HepG2 (cell line): ENCODE measurements at regions not wholly inside any gene's neighbourhood (a gene's known extent, or its start where the extent isn't known, plus 50 kb on each side); places are given as distances from the start of the nearest gene placed in this dataset.

Experiments
- CBX2 ChIP-seq, 2 experiments: fragments of 200-600 bp in 1 of 2; sonication (generic); formaldehyde crosslinking in 1 of 2; IDR thresholded peaks; 2 replicates each; pipeline versions ENCODE4 v1.7.0 to v1.8.1; 2018 to 2022; ENCODE audit warnings: low read depth in 2 of 2, low read length in 1 of 2, mild to moderate bottlenecking in 1 of 2, missing genetic modification reagents in 1 of 2
- CCDC6 ChIP-seq: sonication (generic); formaldehyde crosslinking; IDR thresholded peaks from 2 replicates; pipeline ENCODE4 v1.8.1; 2022; ENCODE audit warnings: mild to moderate bottlenecking, missing genetic modification reagents, moderate library complexity
- CENPX ChIP-seq: sonication (generic); formaldehyde crosslinking; IDR thresholded peaks from 2 replicates; pipeline ENCODE4 v1.9.0; 2021; ENCODE audit warnings: mild to moderate bottlenecking, missing genetic modification reagents, moderate library complexity
- EED ChIP-seq: sonication (generic); formaldehyde crosslinking; IDR thresholded peaks from 2 replicates; pipeline ENCODE4 v1.5.0; 2020; ENCODE audit warnings: mild to moderate bottlenecking, missing genetic modification reagents
- EZH2 ChIP-seq: conservative IDR thresholded peaks from 2 replicates; pipeline ENCODE4 v1.6.1; 2012; ENCODE audit warnings: mild to moderate bottlenecking, low read depth, low read length, moderate library complexity
- GABPA ChIP-seq, 2 experiments: IDR thresholded peaks; 2 replicates each; pipeline ENCODE4 v1.6.1; 2011 to 2016; ENCODE audit warnings: low read depth in 2 of 2, low read length in 1 of 2, missing biosample characterization in 1 of 2, missing genetic modification characterization in 1 of 2
- KLF16 ChIP-seq, 2 experiments: sonication (generic) in 1 of 2; formaldehyde crosslinking in 1 of 2; IDR thresholded peaks; 2 replicates each; pipeline versions ENCODE4 v1.6.1 to v1.8.0; 2016 to 2023; ENCODE audit warnings: missing genetic modification reagents in 2 of 2, missing compliant biosample characterization in 1 of 2
- MTA3 ChIP-seq: sonication (generic); formaldehyde crosslinking; IDR thresholded peaks from 2 replicates; pipeline ENCODE4 v1.4.0; 2020; ENCODE audit warnings: missing genetic modification reagents
- MTF2 ChIP-seq: sonication (generic); formaldehyde crosslinking; IDR thresholded peaks from 2 replicates; pipeline ENCODE4 v1.5.0; 2020; ENCODE audit warnings: missing genetic modification reagents, borderline replicate concordance
- NFE2 ChIP-seq: sonication (generic); formaldehyde crosslinking; IDR thresholded peaks from 2 replicates; pipeline ENCODE4 v1.4.0; 2020; ENCODE audit warnings: missing genetic modification reagents
- NFKBIZ ChIP-seq: IDR thresholded peaks from 2 replicates; pipeline ENCODE4 v1.6.1; 2018; ENCODE audit warnings: missing genetic modification reagents, missing compliant biosample characterization
- NR3C1 ChIP-seq: sonication (generic); formaldehyde crosslinking; IDR thresholded peaks from 2 replicates; pipeline ENCODE4 v1.4.0; 2020; ENCODE audit warnings: missing genetic modification reagents
- PHF8 ChIP-seq: sonication (generic); formaldehyde crosslinking; IDR thresholded peaks from 2 replicates; pipeline ENCODE4 v1.5.0; 2020; ENCODE audit warnings: missing genetic modification reagents
- RFXAP ChIP-seq: sonication (generic); formaldehyde crosslinking; IDR thresholded peaks from 2 replicates; pipeline ENCODE4 v1.4.0; 2020; ENCODE audit warnings: missing genetic modification reagents, borderline replicate concordance
- SAP130 ChIP-seq: IDR thresholded peaks from 2 replicates; pipeline ENCODE4 v1.6.1; 2016; ENCODE audit warnings: low read depth
- SOX6 ChIP-seq, 2 experiments: fragments of 450-650 bp in 1 of 2; sonication (generic) in 1 of 2; formaldehyde crosslinking in 1 of 2; IDR thresholded peaks; 2 replicates each; pipeline versions ENCODE4 v1.4.0 to v1.6.1; 2017 to 2020; ENCODE audit warnings: antibody characterized with exemption in 1 of 2, mild to moderate bottlenecking in 1 of 2, missing genetic modification reagents in 1 of 2
- TBL1XR1 ChIP-seq: fragments of 150-350 bp; IDR thresholded peaks from 2 replicates; pipeline ENCODE4 v1.6.1; 2014; ENCODE audit warnings: borderline replicate concordance, low read length; ENCODE audit not compliant: partially characterized antibody
- TCF7 ChIP-seq: sonication (generic); IDR thresholded peaks from 2 replicates; pipeline ENCODE4 v1.6.1; 2016; ENCODE audit warnings: antibody characterized with exemption, low read depth
- THAP11 ChIP-seq: IDR thresholded peaks from 2 replicates; pipeline ENCODE4 v1.6.1; 2016; ENCODE audit warnings: missing biosample characterization, missing genetic modification reagents
- YY1 ChIP-seq: IDR thresholded peaks from 2 replicates; pipeline ENCODE4 v1.6.1; 2011; ENCODE audit warnings: low read length, low read depth, moderate library complexity, mild to moderate bottlenecking; ENCODE audit not compliant: insufficient read depth, insufficient replicate concordance
- ZBTB14 ChIP-seq: sonication (generic); formaldehyde crosslinking; IDR thresholded peaks from 2 replicates; pipeline ENCODE4 v1.4.0; 2020; ENCODE audit warnings: missing genetic modification reagents
- ZBTB21 ChIP-seq: sonication (generic); formaldehyde crosslinking; IDR thresholded peaks from 2 replicates; pipeline ENCODE4 v1.4.0; 2020; ENCODE audit warnings: missing genetic modification reagents
- ZBTB44 ChIP-seq: sonication (generic); formaldehyde crosslinking; IDR thresholded peaks from 2 replicates; pipeline ENCODE4 v1.4.0; 2020; ENCODE audit warnings: missing genetic modification reagents
- ZC3H4 ChIP-seq: sonication (generic); formaldehyde crosslinking; IDR thresholded peaks from 2 replicates; pipeline ENCODE4 v1.4.0; 2020; ENCODE audit warnings: missing genetic modification reagents, borderline replicate concordance
- ZFP90 ChIP-seq: sonication (generic); formaldehyde crosslinking; IDR thresholded peaks from 2 replicates; pipeline ENCODE4 v1.8.0; 2022; ENCODE audit warnings: missing genetic modification reagents, mild to moderate bottlenecking, inconsistent platforms, borderline replicate concordance
- ZNF121 ChIP-seq: sonication (generic); formaldehyde crosslinking; IDR thresholded peaks from 2 replicates; pipeline ENCODE4 v1.5.0; 2020; ENCODE audit warnings: mild to moderate bottlenecking, missing genetic modification reagents
- ZNF207 ChIP-seq: fragments of 450-650 bp; IDR thresholded peaks from 2 replicates; pipeline ENCODE4 v1.6.1; 2016; ENCODE audit warnings: antibody characterized with exemption, borderline replicate concordance
- ZNF317 ChIP-seq: sonication (generic); formaldehyde crosslinking; IDR thresholded peaks from 2 replicates; pipeline ENCODE4 v1.5.0; 2020; ENCODE audit warnings: mild to moderate bottlenecking, missing genetic modification reagents
- ZNF34 ChIP-seq: sonication (generic); formaldehyde crosslinking; IDR thresholded peaks from 2 replicates; pipeline ENCODE4 v1.4.0; 2020; ENCODE audit warnings: mild to moderate bottlenecking, missing genetic modification reagents, borderline replicate concordance
- ZNF501 ChIP-seq: sonication (generic); formaldehyde crosslinking; IDR thresholded peaks from 2 replicates; pipeline ENCODE4 v1.5.1; 2020; ENCODE audit warnings: mild to moderate bottlenecking, moderate library complexity, missing genetic modification reagents
- ZNF614 ChIP-seq: IDR thresholded peaks from 2 replicates; pipeline ENCODE4 v1.6.1; 2018; ENCODE audit warnings: missing biosample characterization, missing genetic modification reagents, inconsistent platforms, borderline replicate concordance
- ZNF672 ChIP-seq: sonication (generic); formaldehyde crosslinking; IDR thresholded peaks from 2 replicates; pipeline ENCODE4 v1.8.1; 2022; ENCODE audit warnings: missing genetic modification reagents
- ZNF891 ChIP-seq: sonication (generic); formaldehyde crosslinking; IDR thresholded peaks from 2 replicates; pipeline ENCODE4 v1.5.0; 2020; ENCODE audit warnings: mild to moderate bottlenecking, missing genetic modification reagents

GRCh38 chr5:5828619-5829018 is 406.1 kb downstream of the ICE1 start (continued):
- no peak for TF ChIP-seq ZBTB21 (CRISPR knock-in tag)
- no peak for TF ChIP-seq ZNF501 (CRISPR knock-in tag)
- TF ChIP-seq ZNF614 (CRISPR knock-in tag) = no peak
- no peak for TF ChIP-seq THAP11 (CRISPR knock-in tag)
- TF ChIP-seq ZNF891 (CRISPR knock-in tag) = no peak
- TF ChIP-seq ZNF672 (CRISPR knock-in tag) = no peak
- TF ChIP-seq SAP130 (CRISPR knock-in tag) = peak; percentile 23; the same call in 1 of the 2 replicates
- TF ChIP-seq CCDC6 (CRISPR knock-in tag) = peak; percentile 34; the same call in 1 of the 2 replicates
- no peak for TF ChIP-seq SOX6 (IDR thresholded peaks at IDR 0.05)
- peak; percentile 76 for TF ChIP-seq SOX6 (CRISPR knock-in tag; IDR thresholded peaks at IDR 0.05)
- TF ChIP-seq NFKBIZ (CRISPR knock-in tag) = no peak
- TF ChIP-seq ZBTB14 (CRISPR knock-in tag) = no peak
- no peak for TF ChIP-seq ZFP90
- TF ChIP-seq TBL1XR1 = peak; percentile 83
- no peak for TF ChIP-seq EED (CRISPR knock-in tag)
- TF ChIP-seq ZNF207 = no peak
- no peak for TF ChIP-seq PHF8 (CRISPR knock-in tag)
- TF ChIP-seq CENPX (CRISPR knock-in tag) = no peak
- TF ChIP-seq ZNF121 (CRISPR knock-in tag) = no peak
- TF ChIP-seq TCF7 = no peak
- peak; percentile 17 for TF ChIP-seq YY1
- TF ChIP-seq KLF16 (CRISPR knock-in tag; IDR thresholded peaks at IDR 0.05) = no peak
- no peak for TF ChIP-seq NFE2 (CRISPR knock-in tag)
- no peak for TF ChIP-seq ZBTB44 (CRISPR knock-in tag)
- TF ChIP-seq MTA3 = no peak
- TF ChIP-seq ZNF317 (CRISPR knock-in tag) = no peak
- TF ChIP-seq GABPA (IDR thresholded peaks at IDR 0.05; ENCODE audit: low read depth, low read length) = no peak
- TF ChIP-seq GABPA (CRISPR knock-in tag; IDR thresholded peaks at IDR 0.05; ENCODE audit: low read depth) = peak; percentile 20; the same call in 1 of the 2 replicates
- no peak for TF ChIP-seq EZH2
- TF ChIP-seq CBX2 (IDR thresholded peaks at IDR 0.05; ENCODE audit: low read depth, low read length) = no peak
- no peak for TF ChIP-seq CBX2 (CRISPR knock-in tag; IDR thresholded peaks at IDR 0.05; ENCODE audit: low read depth)
- no peak for TF ChIP-seq MTF2 (CRISPR knock-in tag)
- TF ChIP-seq NR3C1 = no peak
- no peak for TF ChIP-seq ZNF34 (CRISPR knock-in tag)
- TF ChIP-seq ZC3H4 (CRISPR knock-in tag) = no peak
- peak; percentile 64; the same call in 1 of the 2 replicates for TF ChIP-seq RFXAP (CRISPR knock-in tag)
